ENCODE measurements at regions not wholly inside any gene's neighbourhood (a gene's known extent, or its start where the extent isn't known, plus 50 kb on each side); places are given as distances from the start of the nearest gene placed in this dataset.

DNA sequence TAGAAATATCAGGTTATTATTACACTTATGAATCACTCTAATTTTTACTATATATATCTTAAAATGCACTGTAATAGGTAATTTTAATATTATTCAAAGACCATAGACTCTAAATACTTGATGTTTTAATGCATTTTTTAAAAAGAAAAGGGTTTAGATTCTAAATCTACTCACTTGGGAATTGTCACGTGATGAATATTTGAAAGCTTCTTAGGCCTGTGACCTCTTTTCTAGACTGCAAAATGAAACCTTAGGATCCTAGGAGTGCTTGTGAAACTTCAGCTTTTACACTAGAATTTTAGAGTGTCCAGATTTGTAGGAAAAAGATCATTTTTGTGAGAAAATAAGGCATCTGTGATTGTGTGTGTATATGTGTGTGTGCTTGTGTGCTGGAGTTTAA is 318.0 kb downstream of the HTR1B start:
- no peak for TF ChIP-seq CTCF (conservative IDR thresholded peaks at IDR 0.05; ENCODE audit: control insufficient read depth, insufficient read depth, low read depth, low read length)

GRCh38 chr6:77143659-77144447 is 319.4 kb downstream of the HTR1B start:
- no peak for DNase-seq (ENCODE audit: low read depth)
- H3K4me3 ChIP-seq (ENCODE audit: control insufficient read depth, low read depth, low read length): no peak overlapping the region
- no peak for TF ChIP-seq CTCF (conservative IDR thresholded peaks at IDR 0.05; ENCODE audit: control insufficient read depth, insufficient read depth, low read depth, low read length)

More for the DNA sequence above, 318.0 kb downstream of the HTR1B start:
- no peak overlapping the region for H3K4me3 ChIP-seq (ENCODE audit: control insufficient read depth, low read depth, low read length)
- DNase-seq (ENCODE audit: low read depth): no peak

DNA sequence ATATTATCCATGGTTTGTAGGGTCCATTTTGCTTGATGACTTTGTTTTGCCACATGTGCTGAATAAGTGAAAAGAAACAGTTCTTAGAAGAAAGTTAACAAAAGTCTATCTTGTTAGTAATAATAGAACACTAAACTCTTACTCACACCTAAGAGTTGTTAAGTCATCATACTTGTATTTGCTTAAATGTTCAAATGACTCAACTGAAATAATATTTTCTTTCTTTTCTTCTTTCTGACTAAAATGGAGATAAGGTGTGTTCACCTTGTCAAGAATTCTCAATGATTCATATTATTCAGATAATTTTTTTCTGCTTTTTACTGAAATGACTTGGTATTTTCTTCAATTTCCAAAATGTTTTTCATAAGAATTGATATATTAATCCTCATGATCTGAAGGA is 327.2 kb downstream of the HTR1B start:
- no peak overlapping the region for H3K4me3 ChIP-seq (ENCODE audit: control insufficient read depth, low read depth, low read length)
- TF ChIP-seq CTCF (conservative IDR thresholded peaks at IDR 0.05; ENCODE audit: control insufficient read depth, insufficient read depth, low read depth, low read length): no peak
- DNase-seq (ENCODE audit: low read depth): peak; percentile 5

DNA sequence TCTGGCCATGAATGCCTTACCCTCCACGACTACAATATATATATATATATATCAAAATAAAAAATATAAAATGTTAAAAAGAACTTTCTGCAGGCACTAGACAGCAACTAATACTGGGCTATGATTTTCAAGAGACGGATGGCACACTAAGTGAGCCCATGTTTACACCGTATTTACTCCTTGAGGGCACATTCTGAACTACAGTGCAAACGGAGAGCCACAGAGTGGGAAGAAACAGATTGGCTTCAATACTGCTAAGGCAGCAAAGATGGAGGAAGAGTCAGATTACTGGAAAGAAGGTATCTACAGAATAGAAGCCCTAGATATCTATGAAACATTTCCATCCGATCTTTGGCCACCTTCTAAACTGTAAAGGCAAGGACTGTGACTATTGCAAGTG is 330.3 kb downstream of the HTR1B start:
- no peak for DNase-seq (ENCODE audit: low read depth)
- TF ChIP-seq CTCF (conservative IDR thresholded peaks at IDR 0.05; ENCODE audit: control insufficient read depth, insufficient read depth, low read depth, low read length): no peak
- no peak overlapping the region for H3K4me3 ChIP-seq (ENCODE audit: control insufficient read depth, low read depth, low read length)

DNA sequence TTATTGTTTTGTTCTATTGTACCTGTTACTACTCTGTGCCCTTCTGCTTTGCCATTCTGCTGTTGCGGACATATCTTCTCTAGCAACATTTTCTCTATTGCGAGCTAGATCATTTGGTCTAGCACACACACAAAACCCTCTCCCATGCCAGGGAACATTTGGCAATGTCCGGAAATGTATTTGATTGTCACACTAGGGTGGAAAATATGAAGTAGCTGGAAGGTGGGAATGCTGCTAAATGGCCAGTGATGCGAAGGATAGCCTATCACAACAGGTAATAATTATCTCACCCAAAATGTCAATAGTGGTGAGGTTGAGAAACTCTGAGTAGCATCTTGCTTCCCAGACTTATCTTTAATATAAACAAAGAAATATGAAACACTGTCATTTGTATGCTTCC is 331.9 kb downstream of the HTR1B start:
- DNase-seq (ENCODE audit: low read depth): no peak
- no peak overlapping the region for H3K4me3 ChIP-seq (ENCODE audit: control insufficient read depth, low read depth, low read length)
- TF ChIP-seq CTCF (conservative IDR thresholded peaks at IDR 0.05; ENCODE audit: control insufficient read depth, insufficient read depth, low read depth, low read length): no peak

GRCh38 chr6:77124604-77125003 is 338.7 kb downstream of the HTR1B start:
- no peak overlapping the region for H3K4me3 ChIP-seq (ENCODE audit: control insufficient read depth, low read depth, low read length)
- peak; percentile 11 for TF ChIP-seq CTCF (conservative IDR thresholded peaks at IDR 0.05; ENCODE audit: control insufficient read depth, insufficient read depth, low read depth, low read length)
- peak; percentile 2 for DNase-seq (ENCODE audit: low read depth)
